SK-N-SH (cell line): ENCODE measurements at regions not wholly inside any gene's neighbourhood (a gene's known extent, or its start where the extent isn't known, plus 50 kb on each side); places are given as distances from the start of the nearest gene placed in this dataset.

ENCODE experiments used
- CTCF ChIA-PET: fragments of 300-600, 350-600 bp; formaldehyde crosslinking; extraction: SDS; loops from one replicate; lab custom pipeline; 2021; lab: Yijun Ruan, JAX
- POLR2A ChIA-PET: fragments of 350-600 bp; sonication (Branson Sonifier 250); formaldehyde crosslinking; extraction: SDS; loops from one replicate; lab custom pipeline; 2020; ENCODE audit warnings: antibody characterized with exemption, inconsistent platforms; lab: Yijun Ruan, JAX
- DNase-seq: peaks from one replicate; pipeline ENCODE4 v3.0.0; 2012
- H2AFZ ChIP-seq: fragments of 200-600 bp; sonication (generic); 2 replicates; pipeline ENCODE4 v1.8.1; 2016; ENCODE audit warnings: antibody characterized with exemption, mild to moderate bottlenecking, low read depth
- H3F3A ChIP-seq: fragments of 200-600 bp; sonication (generic); replicated peaks from 2 replicates; pipeline ENCODE3; 2016; ENCODE audit warnings: antibody characterized with exemption, mild to moderate bottlenecking; ENCODE audit not compliant: insufficient read depth
- H3K27ac ChIP-seq, 2 experiments: fragments of 200-500 bp in 1 of 2; fragments of 200-600 bp in 1 of 2; sonication (Bioruptor generic) in 1 of 2; sonication (generic), shearing (Covaris generic) in 1 of 2; 2 replicates each; pipeline versions ENCODE4 v1.5.1 to v1.6.1; 2014 to 2016; ENCODE audit warnings: low read depth in 2 of 2, inconsistent platforms in 1 of 2, low read length in 1 of 2, mild to moderate bottlenecking in 1 of 2, mixed read lengths in 1 of 2
- H3K27me3 ChIP-seq: fragments of 200-600 bp; sonication (generic), shearing (Covaris generic); 2 replicates; pipeline ENCODE4 v1.6.1; 2016; ENCODE audit warnings: mixed run types; ENCODE audit not compliant: insufficient read depth
- H3K36me3 ChIP-seq, 2 experiments: fragments of 200-500 bp in 1 of 2; fragments of 200-600 bp in 1 of 2; sonication (Bioruptor generic) in 1 of 2; sonication (generic) in 1 of 2; replicated peaks in 1 of 2; 2 replicates each; pipeline versions ENCODE3 to v1.5.1; 2014 to 2016; ENCODE audit warnings: low read length in 1 of 2, mild to moderate bottlenecking in 1 of 2; ENCODE audit not compliant: insufficient read depth in 2 of 2, control insufficient read depth in 1 of 2
- H3K4me1 ChIP-seq, 2 experiments: fragments of 200-500 bp in 1 of 2; fragments of 200-600 bp in 1 of 2; sonication (Bioruptor generic) in 1 of 2; sonication (generic), shearing (Covaris generic) in 1 of 2; 2 replicates each; pipeline versions ENCODE4 v1.5.1 to v1.6.1; 2014 to 2016; ENCODE audit warnings: low read depth in 1 of 2, low read length in 1 of 2, mixed run types in 1 of 2; ENCODE audit not compliant: insufficient read depth in 2 of 2, control insufficient read depth in 1 of 2
- H3K4me2 ChIP-seq: fragments of 200-600 bp; sonication (generic), shearing (Covaris generic); 2 replicates; pipeline ENCODE4 v1.6.1; 2017; ENCODE audit warnings: mixed run types
- H3K4me3 ChIP-seq, 2 experiments: fragments of 200-500 bp in 1 of 2; fragments of 200-600 bp in 1 of 2; sonication (Bioruptor generic) in 1 of 2; sonication (generic), shearing (Covaris generic) in 1 of 2; 2 replicates each; pipeline versions ENCODE4 v1.5.1 to v1.8.1; 2014 to 2016; ENCODE audit warnings: low read depth in 2 of 2, inconsistent platforms in 1 of 2, low read length in 1 of 2, mild to moderate bottlenecking in 1 of 2, mixed read lengths in 1 of 2, moderate library complexity in 1 of 2
- H3K79me2 ChIP-seq: fragments of 200-600 bp; sonication (generic); 2 replicates; pipeline ENCODE4 v1.8.1; 2017; ENCODE audit warnings: mild to moderate bottlenecking; ENCODE audit not compliant: insufficient read depth
- H3K9ac ChIP-seq: fragments of 200-600 bp; sonication (generic); 2 replicates; pipeline ENCODE4 v1.6.1; 2017; ENCODE audit warnings: mixed run types
- H3K9me2 ChIP-seq: fragments of 200-600 bp; sonication (generic); 2 replicates; pipeline ENCODE4 v1.6.1; 2017; ENCODE audit warnings: mixed run types
- H3K9me3 ChIP-seq: fragments of 200-600 bp; sonication (generic); 2 replicates; pipeline ENCODE4 v1.6.1; 2017; ENCODE audit warnings: mixed run types, mild to moderate bottlenecking, moderate library complexity
- H4K20me1 ChIP-seq: fragments of 200-600 bp; sonication (generic); 2 replicates; pipeline ENCODE4 v1.6.1; 2017; ENCODE audit warnings: mild to moderate bottlenecking, mixed run types; ENCODE audit not compliant: insufficient read depth
- CTCF ChIP-seq: fragments of 200-600 bp; sonication (generic); IDR thresholded peaks from 2 replicates; pipeline ENCODE4 v1.6.1; 2017; ENCODE audit warnings: antibody characterized with exemption, mild to moderate bottlenecking, moderate library complexity
- ELF1 ChIP-seq: IDR thresholded peaks from 2 replicates; pipeline ENCODE4 v1.4.0; 2012
- EP300 ChIP-seq, 2 experiments: IDR thresholded peaks; 2 replicates each; pipeline versions ENCODE4 v1.4.0 to v1.6.1; 2012; ENCODE audit warnings: borderline replicate concordance in 1 of 2, low read depth in 1 of 2, low read length in 1 of 2
- FOSL2 ChIP-seq: IDR thresholded peaks from 2 replicates; pipeline ENCODE4 v1.4.0; 2012; ENCODE audit warnings: low read depth, mild to moderate bottlenecking, moderate library complexity, borderline replicate concordance
- FOXM1 ChIP-seq: IDR thresholded peaks from 2 replicates; pipeline ENCODE4 v1.4.0; 2012; ENCODE audit warnings: low read depth, mild to moderate bottlenecking
- GABPA ChIP-seq: IDR thresholded peaks from 2 replicates; pipeline ENCODE4 v1.4.0; 2012; ENCODE audit warnings: low read depth, mild to moderate bottlenecking
- IRF3 ChIP-seq: fragments of 150-350 bp; IDR thresholded peaks from 2 replicates; pipeline ENCODE4 v1.6.1; 2016; ENCODE audit warnings: mild to moderate bottlenecking, low read depth, low read length
- NFIC ChIP-seq: IDR thresholded peaks from 2 replicates; pipeline ENCODE4 v1.4.0; 2012; ENCODE audit warnings: borderline replicate concordance
- NRF1 ChIP-seq: IDR thresholded peaks from 2 replicates; pipeline ENCODE4 v1.6.1; 2012; ENCODE audit warnings: low read depth, mild to moderate bottlenecking, low read length
- POLR2AphosphoS5 ChIP-seq: IDR thresholded peaks from 2 replicates; pipeline ENCODE4 v1.6.1; 2012; ENCODE audit warnings: low read depth, low read length
- RAD21 ChIP-seq: IDR thresholded peaks from 2 replicates; pipeline ENCODE4 v1.6.1; 2012; ENCODE audit warnings: mild to moderate bottlenecking, low read length
- RCOR1 ChIP-seq: fragments of 150-350 bp; IDR thresholded peaks from 2 replicates; pipeline ENCODE4 v1.6.1; 2017; ENCODE audit warnings: antibody characterized with exemption, low read length
- SIN3A ChIP-seq: IDR thresholded peaks from 2 replicates; pipeline ENCODE4 v1.6.1; 2012; ENCODE audit warnings: low read depth, mild to moderate bottlenecking, low read length, moderate library complexity, borderline replicate concordance
- TAF1 ChIP-seq: IDR thresholded peaks from 2 replicates; pipeline ENCODE4 v1.6.1; 2012; ENCODE audit warnings: low read depth, mild to moderate bottlenecking, low read length, moderate library complexity, borderline replicate concordance
- TCF12 ChIP-seq: IDR thresholded peaks from 2 replicates; pipeline ENCODE4 v1.4.0; 2012
- TEAD4 ChIP-seq: IDR thresholded peaks from 2 replicates; pipeline ENCODE4 v1.4.0; 2012; ENCODE audit warnings: mild to moderate bottlenecking, borderline replicate concordance; ENCODE audit not compliant: insufficient read depth
- YY1 ChIP-seq: IDR thresholded peaks from 2 replicates; pipeline ENCODE4 v1.4.0; 2012; ENCODE audit warnings: low read depth, mild to moderate bottlenecking
- WGBS: methylation state at CpG from one replicate; pipeline ENCODE4 v1.1.6; 2017; ENCODE audit warnings: low lambda C conversion rate; 5-methylcytosine and 5-hydroxymethylcytosine counted together
- TF ChIP-seq, protein P1 (sequence below): IDR thresholded peaks from 2 replicates; pipeline ENCODE4; 2012
- TF ChIP-seq, protein P2 (sequence below): IDR thresholded peaks from 2 replicates; pipeline ENCODE4 v1.4.0; 2012; ENCODE audit warnings: low read depth

DNA sequence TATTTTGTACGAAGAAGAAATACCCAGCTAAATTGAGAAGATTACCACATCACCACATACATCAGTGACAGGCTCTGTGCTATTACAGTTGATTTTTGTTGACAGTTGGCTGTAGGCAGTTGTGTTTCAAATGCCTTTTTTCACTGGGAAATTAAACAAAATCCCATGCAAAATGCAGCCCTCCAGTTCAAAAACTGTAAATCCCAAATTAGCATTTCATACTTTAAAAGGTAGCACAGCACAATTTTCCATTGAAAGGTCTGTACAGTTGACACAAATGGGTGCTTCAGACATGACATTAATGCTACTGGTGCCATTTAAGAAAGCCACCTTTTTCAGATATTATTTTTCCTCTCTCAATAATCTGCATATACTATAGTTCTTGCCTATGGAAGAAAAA is 807.2 kb downstream of the BCL11A start:
- H3K79me2 ChIP-seq: no peaks in the 10 kb centered on the region
- WGBS: 22% methylated on average over 1 of the region's 1 CpG
- no peak overlapping the region for H3K9ac ChIP-seq
- no peaks in the 10 kb centered on the region for H3F3A ChIP-seq
- POLR2A ChIA-PET: no interaction called here
- H3K9me2 ChIP-seq: no peaks in the 10 kb centered on the region
- H3K9me3 ChIP-seq: no peaks in the 10 kb centered on the region
- no peak overlapping the region for H3K27ac ChIP-seq
- H3K4me1 ChIP-seq: no peaks in the 10 kb centered on the region
- no peak overlapping the region for H3K4me2 ChIP-seq
- H3K4me3 ChIP-seq: no peak overlapping the region
- no peaks in the 10 kb centered on the region for H4K20me1 ChIP-seq
- no peaks in the 10 kb centered on the region for H3K27me3 ChIP-seq
- TF ChIP-seq GABPA (no peak), TEAD4 (no peak), NRF1 (no peak), YY1 (no peak), RAD21 (no peak), RCOR1 (no peak), POLR2AphosphoS5 (no peak)
- TF ChIP-seq, protein P1, sequence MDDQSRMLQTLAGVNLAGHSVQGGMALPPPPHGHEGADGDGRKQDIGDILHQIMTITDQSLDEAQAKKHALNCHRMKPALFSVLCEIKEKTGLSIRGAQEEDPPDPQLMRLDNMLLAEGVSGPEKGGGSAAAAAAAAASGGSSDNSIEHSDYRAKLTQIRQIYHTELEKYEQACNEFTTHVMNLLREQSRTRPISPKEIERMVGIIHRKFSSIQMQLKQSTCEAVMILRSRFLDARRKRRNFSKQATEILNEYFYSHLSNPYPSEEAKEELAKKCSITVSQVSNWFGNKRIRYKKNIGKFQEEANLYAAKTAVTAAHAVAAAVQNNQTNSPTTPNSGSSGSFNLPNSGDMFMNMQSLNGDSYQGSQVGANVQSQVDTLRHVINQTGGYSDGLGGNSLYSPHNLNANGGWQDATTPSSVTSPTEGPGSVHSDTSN: no peak
- CTCF ChIA-PET: no interaction called here
- H3K36me3 ChIP-seq: no peaks in the 10 kb centered on the region
- no peak overlapping the region for H2AFZ ChIP-seq
- no peak for DNase-seq

- H3K4me3 ChIP-seq: no peak overlapping the region
- POLR2A ChIA-PET: no interaction called here
- TF ChIP-seq TEAD4: no peak
- TF ChIP-seq IRF3: no peak
- no peak for TF ChIP-seq TCF12
- no peak for TF ChIP-seq FOXM1
- no peak for TF ChIP-seq GABPA
- TF ChIP-seq SIN3A: no peak
- TF ChIP-seq, protein P2, sequence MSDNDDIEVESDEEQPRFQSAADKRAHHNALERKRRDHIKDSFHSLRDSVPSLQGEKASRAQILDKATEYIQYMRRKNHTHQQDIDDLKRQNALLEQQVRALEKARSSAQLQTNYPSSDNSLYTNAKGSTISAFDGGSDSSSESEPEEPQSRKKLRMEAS: no peak
- TF ChIP-seq EP300 (IDR thresholded peaks at IDR 0.05; ENCODE audit: borderline replicate concordance in 1 of 2, low read depth in 1 of 2, low read length in 1 of 2): no peak
- no peak for TF ChIP-seq NFIC
- TF ChIP-seq TAF1: no peak
- TF ChIP-seq ELF1: no peak
- TF ChIP-seq CTCF: no peak
- TF ChIP-seq FOSL2: no peak
- TF ChIP-seq, all 33 proteins: peak for 0
- no peak for DNase-seq
- H3K79me2 ChIP-seq: no peaks in the 10 kb centered on the region
- H3K9ac ChIP-seq: no peak overlapping the region
- WGBS: 36% methylated on average over 1 of the region's 1 CpG
- H3K27me3 ChIP-seq: no peaks in the 10 kb centered on the region
- H3F3A ChIP-seq: no peaks in the 10 kb centered on the region
- CTCF ChIA-PET: no interaction called here
- no peaks in the 10 kb centered on the region for H3K9me3 ChIP-seq
- no peak overlapping the region for H3K27ac ChIP-seq
- H3K9me2 ChIP-seq: no peaks in the 10 kb centered on the region
- no peaks in the 10 kb centered on the region for H3K4me1 ChIP-seq
- no peaks in the 10 kb centered on the region for H4K20me1 ChIP-seq
- H2AFZ ChIP-seq: no peak overlapping the region
- no peaks in the 10 kb centered on the region for H3K36me3 ChIP-seq
- H3K4me2 ChIP-seq: no peak overlapping the region
These were observed 808.4 kb downstream of the BCL11A start for GRCh38 chr2:59745085-59745484.
